Liver (tissue), 8 donors: ENCODE measurements at regions not wholly inside any gene's neighbourhood (a gene's known extent, or its start where the extent isn't known, plus 50 kb on each side); places are given as distances from the start of the nearest gene placed in this dataset.

Experiments
- DNase-seq: peaks from one replicate; pipeline ENCODE4 v3.0.0-alpha.2; 2017; ENCODE audit warnings: low spot score
- H3K27ac ChIP-seq, 2 donors: one replicate each; pipeline ENCODE4 v1.7.0; 2013; ENCODE audit warnings: inconsistent platforms in 2 of 2, low read length in 2 of 2, control low read depth in 1 of 2, low read depth in 1 of 2, mild to moderate bottlenecking in 1 of 2
- H3K27me3 ChIP-seq, 4 donors: one replicate each; pipeline versions ENCODE4 v1.6.1 to v1.7.0; 2013; ENCODE audit warnings: low read length in 3 of 4, inconsistent platforms in 1 of 4, mild to moderate bottlenecking in 1 of 4, moderate library complexity in 1 of 4; ENCODE audit not compliant: control insufficient read depth in 4 of 4, insufficient read depth in 4 of 4
- H3K36me3 ChIP-seq, 4 donors: one replicate each; pipeline versions ENCODE4 v1.6.1 to v1.7.0; 2013; ENCODE audit warnings: low read length in 3 of 4, mild to moderate bottlenecking in 3 of 4, low read depth in 1 of 4, moderate library complexity in 1 of 4; ENCODE audit not compliant: control insufficient read depth in 4 of 4, insufficient read depth in 3 of 4
- H3K4me1 ChIP-seq, 4 donors: one replicate each; pipeline versions ENCODE4 v1.6.1 to v1.7.0; 2013; ENCODE audit warnings: low read length in 3 of 4, mild to moderate bottlenecking in 3 of 4, moderate library complexity in 1 of 4; ENCODE audit not compliant: control insufficient read depth in 4 of 4, insufficient read depth in 4 of 4
- H3K4me3 ChIP-seq, 3 donors: one replicate each; pipeline versions ENCODE4 v1.6.1 to v1.7.0; 2013; ENCODE audit warnings: low read length in 3 of 3, control low read depth in 1 of 3, low read depth in 1 of 3, mild to moderate bottlenecking in 1 of 3
- H3K9ac ChIP-seq, 2 donors: one replicate each; pipeline ENCODE4 v1.7.0; 2013; ENCODE audit warnings: low read length in 2 of 2, mild to moderate bottlenecking in 2 of 2, moderate library complexity in 2 of 2, control low read depth in 1 of 2, low read depth in 1 of 2
- H3K9me3 ChIP-seq, 4 donors: one replicate each; pipeline versions ENCODE4 v1.6.1 to v1.7.0; 2013; ENCODE audit warnings: low read length in 3 of 4; ENCODE audit not compliant: control insufficient read depth in 4 of 4
- ATF3 ChIP-seq: IDR thresholded peaks from 2 replicates; pipeline ENCODE4 v1.6.1; 2016; ENCODE audit warnings: antibody characterized with exemption
- EGR1 ChIP-seq, 2 donors: IDR thresholded peaks; 2 replicates each; pipeline ENCODE4 v1.6.1; 2016 to 2018; ENCODE audit warnings: antibody characterized with exemption in 2 of 2, low read depth in 2 of 2
- FOXA1 ChIP-seq: IDR thresholded peaks from 2 replicates; pipeline ENCODE4 v1.6.1; 2016; ENCODE audit warnings: antibody characterized with exemption
- GABPA ChIP-seq, 2 donors: IDR thresholded peaks in 1 of 2; conservative IDR thresholded peaks in 1 of 2; 2 replicates each; pipeline ENCODE4 v1.6.1; 2016; ENCODE audit warnings: antibody characterized with exemption in 2 of 2, mild to moderate bottlenecking in 1 of 2, moderate library complexity in 1 of 2
- HNF4A ChIP-seq, 2 donors: conservative IDR thresholded peaks; 2 replicates each; pipeline ENCODE4 v1.6.1; 2016; ENCODE audit warnings: antibody characterized with exemption in 2 of 2, mild to moderate bottlenecking in 2 of 2
- HNF4G ChIP-seq: IDR thresholded peaks from 2 replicates; pipeline ENCODE4 v1.6.1; 2016; ENCODE audit warnings: antibody characterized with exemption
- JUND ChIP-seq, 2 donors: IDR thresholded peaks; 2 replicates each; pipeline ENCODE4 v1.6.1; 2016; ENCODE audit warnings: antibody characterized with exemption in 2 of 2
- MAX ChIP-seq: IDR thresholded peaks from 2 replicates; pipeline ENCODE4 v1.6.1; 2016; ENCODE audit warnings: antibody characterized with exemption
- NR2F2 ChIP-seq: IDR thresholded peaks from 2 replicates; pipeline ENCODE4 v1.6.1; 2016; ENCODE audit warnings: antibody characterized with exemption
- SP1 ChIP-seq: IDR thresholded peaks from 2 replicates; pipeline ENCODE4 v1.6.1; 2018; ENCODE audit warnings: antibody characterized with exemption, mild to moderate bottlenecking
- TAF1 ChIP-seq: conservative IDR thresholded peaks from 2 replicates; pipeline ENCODE4 v1.6.1; 2016; ENCODE audit warnings: antibody characterized with exemption, mild to moderate bottlenecking
- YY1 ChIP-seq: IDR thresholded peaks from 2 replicates; pipeline ENCODE4 v1.6.1; 2016; ENCODE audit warnings: antibody characterized with exemption, mild to moderate bottlenecking
- ZBTB33 ChIP-seq: IDR thresholded peaks from 2 replicates; pipeline ENCODE4 v1.6.1; 2016; ENCODE audit warnings: antibody characterized with exemption
- WGBS: extraction: QIAGEN DNeasy Blood & Tissue Kit; methylation state at CpG from one replicate; pipeline ENCODE4 v1.1.7; 2013; 5-methylcytosine and 5-hydroxymethylcytosine counted together
- TF ChIP-seq, protein P1 (sequence below): IDR thresholded peaks from 2 replicates; pipeline ENCODE4 v1.6.1; 2016; ENCODE audit warnings: antibody characterized with exemption, mild to moderate bottlenecking
- TF ChIP-seq, protein P2 (sequence below): fragments of 150-350 bp; IDR thresholded peaks from 2 replicates; pipeline ENCODE4 v1.5.1; 2017; ENCODE audit warnings: improper control_type of control experiment, low read depth, low read length; ENCODE audit not compliant: missing input control
- donor health status: healthy.
- donor health status: healthy.
- donor health status: healthy.
- donor health status: healthy.
- donor health status: healthy.

DNA sequence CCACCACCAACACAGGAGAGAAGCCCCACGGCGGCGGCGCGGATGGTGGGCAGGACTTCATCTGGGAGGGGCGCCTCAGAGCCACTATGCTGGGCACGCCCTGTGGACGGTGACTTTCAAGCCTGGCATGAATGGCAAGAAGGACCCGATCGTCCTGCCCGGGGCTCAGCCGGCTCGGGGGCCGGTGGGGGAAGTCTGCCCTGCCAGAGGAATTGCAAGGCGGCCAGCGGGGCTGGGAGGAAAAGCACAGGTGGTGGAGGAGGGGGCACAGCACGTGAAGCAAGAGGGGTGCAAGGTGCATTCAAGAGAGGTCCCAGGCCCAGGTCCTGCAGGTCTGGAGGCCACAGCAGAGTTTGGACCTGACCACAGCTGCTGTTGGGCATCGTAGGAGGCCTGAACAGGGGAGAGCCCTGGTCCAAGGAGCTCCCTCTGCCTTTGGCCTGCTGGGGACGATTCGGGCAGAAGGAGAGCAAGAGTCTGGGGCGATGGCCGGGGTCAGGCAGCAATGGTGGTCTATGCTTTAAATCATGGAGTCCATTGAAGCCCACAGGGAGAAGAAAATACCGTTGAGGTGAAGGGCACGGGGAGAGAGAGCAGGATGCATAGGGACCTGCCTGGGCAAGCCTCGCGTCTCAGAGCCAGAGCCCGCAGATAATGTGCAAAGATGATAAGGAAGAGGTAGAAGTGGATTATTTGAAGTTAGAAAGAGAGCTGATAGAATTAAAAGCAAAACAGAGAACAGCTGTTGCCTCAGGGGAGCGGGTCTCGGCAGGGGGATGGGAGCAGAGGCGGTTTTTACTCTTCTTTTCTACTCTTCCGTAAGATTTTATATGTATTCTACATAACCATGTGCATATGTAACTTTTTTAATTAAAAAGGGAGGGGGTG is 82.6 kb upstream of the SHISAL1 start:
- Histone ChIP-seq H3K9me3 (no peaks in the 10 kb centered on the region), H3K36me3 (no peaks in the 10 kb centered on the region), H3K4me3 (no peak overlapping the region), H3K27me3 (no peaks in the 10 kb centered on the region), H3K9ac (no peak overlapping the region), H3K27ac (no peak overlapping the region), H3K4me1 (no peaks in the 10 kb centered on the region)
- no peak for TF ChIP-seq JUND (IDR thresholded peaks at IDR 0.05)
- no peak for TF ChIP-seq HNF4A (conservative IDR thresholded peaks at IDR 0.05)
- TF ChIP-seq, protein P1, sequence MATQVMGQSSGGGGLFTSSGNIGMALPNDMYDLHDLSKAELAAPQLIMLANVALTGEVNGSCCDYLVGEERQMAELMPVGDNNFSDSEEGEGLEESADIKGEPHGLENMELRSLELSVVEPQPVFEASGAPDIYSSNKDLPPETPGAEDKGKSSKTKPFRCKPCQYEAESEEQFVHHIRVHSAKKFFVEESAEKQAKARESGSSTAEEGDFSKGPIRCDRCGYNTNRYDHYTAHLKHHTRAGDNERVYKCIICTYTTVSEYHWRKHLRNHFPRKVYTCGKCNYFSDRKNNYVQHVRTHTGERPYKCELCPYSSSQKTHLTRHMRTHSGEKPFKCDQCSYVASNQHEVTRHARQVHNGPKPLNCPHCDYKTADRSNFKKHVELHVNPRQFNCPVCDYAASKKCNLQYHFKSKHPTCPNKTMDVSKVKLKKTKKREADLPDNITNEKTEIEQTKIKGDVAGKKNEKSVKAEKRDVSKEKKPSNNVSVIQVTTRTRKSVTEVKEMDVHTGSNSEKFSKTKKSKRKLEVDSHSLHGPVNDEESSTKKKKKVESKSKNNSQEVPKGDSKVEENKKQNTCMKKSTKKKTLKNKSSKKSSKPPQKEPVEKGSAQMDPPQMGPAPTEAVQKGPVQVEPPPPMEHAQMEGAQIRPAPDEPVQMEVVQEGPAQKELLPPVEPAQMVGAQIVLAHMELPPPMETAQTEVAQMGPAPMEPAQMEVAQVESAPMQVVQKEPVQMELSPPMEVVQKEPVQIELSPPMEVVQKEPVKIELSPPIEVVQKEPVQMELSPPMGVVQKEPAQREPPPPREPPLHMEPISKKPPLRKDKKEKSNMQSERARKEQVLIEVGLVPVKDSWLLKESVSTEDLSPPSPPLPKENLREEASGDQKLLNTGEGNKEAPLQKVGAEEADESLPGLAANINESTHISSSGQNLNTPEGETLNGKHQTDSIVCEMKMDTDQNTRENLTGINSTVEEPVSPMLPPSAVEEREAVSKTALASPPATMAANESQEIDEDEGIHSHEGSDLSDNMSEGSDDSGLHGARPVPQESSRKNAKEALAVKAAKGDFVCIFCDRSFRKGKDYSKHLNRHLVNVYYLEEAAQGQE: no peak
- TF ChIP-seq FOXA1: no peak
- TF ChIP-seq GABPA (IDR thresholded peaks at IDR 0.05 in 1 of 2, conservative IDR thresholded peaks at IDR 0.05 in 1 of 2): no peak
- no peak for TF ChIP-seq TAF1
- no peak for TF ChIP-seq NR2F2
- TF ChIP-seq YY1: no peak
- TF ChIP-seq HNF4G: no peak
- no peak for DNase-seq
- 90% methylated on average over 31 of the region's 31 CpGs for WGBS

DNA sequence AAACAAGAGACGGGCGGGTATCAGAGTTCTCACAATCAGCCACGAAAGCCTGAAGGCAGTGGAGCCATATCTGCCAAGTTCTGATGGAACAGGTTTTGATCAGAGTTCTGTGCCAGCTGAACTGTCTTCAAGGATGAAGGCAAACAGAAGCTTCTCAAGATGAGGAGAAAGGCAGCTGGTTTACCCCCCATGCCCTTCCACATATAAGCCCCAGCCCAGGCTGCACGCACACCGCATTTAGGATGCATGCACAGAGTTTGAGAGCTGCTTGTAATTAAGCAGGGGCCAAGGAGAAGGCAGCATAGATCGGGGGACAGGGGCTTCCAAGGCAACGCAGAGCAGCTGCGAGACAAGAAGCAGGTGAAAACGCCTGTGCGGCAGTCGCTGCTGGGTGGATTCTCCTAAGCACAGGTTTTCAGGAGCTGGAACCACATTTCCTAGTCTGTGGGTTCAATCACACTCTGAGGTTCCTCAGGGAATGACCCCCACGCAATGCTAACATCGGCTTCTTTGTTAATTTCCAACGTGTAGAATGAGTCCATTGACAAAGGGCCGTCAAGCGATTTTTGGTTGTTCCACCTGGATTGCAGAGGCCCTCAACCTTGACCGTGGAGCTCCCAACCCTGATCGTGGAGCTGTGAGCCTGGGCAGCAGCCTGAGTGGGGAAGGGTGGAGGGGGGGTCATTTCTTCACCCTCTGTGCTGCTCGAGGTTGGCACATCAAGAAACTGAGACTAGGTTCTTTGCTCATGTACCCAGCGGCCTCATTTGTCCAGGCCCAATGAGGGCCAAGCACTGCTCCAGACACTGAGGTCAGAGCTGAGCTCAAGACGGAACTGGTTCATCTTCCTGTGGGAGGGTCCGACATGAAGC is 81.7 kb upstream of the SHISAL1 start:
- no peaks in the 10 kb centered on the region for H3K36me3 ChIP-seq
- no peak overlapping the region for H3K4me3 ChIP-seq
- DNase-seq: no peak
- H3K27me3 ChIP-seq: no peaks in the 10 kb centered on the region
- WGBS: 92% methylated on average over 22 of the region's 22 CpGs
- TF ChIP-seq MAX (no peak), HNF4A (conservative IDR thresholded peaks at IDR 0.05) (no peak), SP1 (no peak), EGR1 (IDR thresholded peaks at IDR 0.05; ENCODE audit: low read depth in 2 of 2) (no peak), HNF4G (no peak), NR2F2 (no peak), ZBTB33 (no peak), TAF1 (no peak), ATF3 (no peak)
- TF ChIP-seq, protein P1: no peak
- TF ChIP-seq, protein P2, sequence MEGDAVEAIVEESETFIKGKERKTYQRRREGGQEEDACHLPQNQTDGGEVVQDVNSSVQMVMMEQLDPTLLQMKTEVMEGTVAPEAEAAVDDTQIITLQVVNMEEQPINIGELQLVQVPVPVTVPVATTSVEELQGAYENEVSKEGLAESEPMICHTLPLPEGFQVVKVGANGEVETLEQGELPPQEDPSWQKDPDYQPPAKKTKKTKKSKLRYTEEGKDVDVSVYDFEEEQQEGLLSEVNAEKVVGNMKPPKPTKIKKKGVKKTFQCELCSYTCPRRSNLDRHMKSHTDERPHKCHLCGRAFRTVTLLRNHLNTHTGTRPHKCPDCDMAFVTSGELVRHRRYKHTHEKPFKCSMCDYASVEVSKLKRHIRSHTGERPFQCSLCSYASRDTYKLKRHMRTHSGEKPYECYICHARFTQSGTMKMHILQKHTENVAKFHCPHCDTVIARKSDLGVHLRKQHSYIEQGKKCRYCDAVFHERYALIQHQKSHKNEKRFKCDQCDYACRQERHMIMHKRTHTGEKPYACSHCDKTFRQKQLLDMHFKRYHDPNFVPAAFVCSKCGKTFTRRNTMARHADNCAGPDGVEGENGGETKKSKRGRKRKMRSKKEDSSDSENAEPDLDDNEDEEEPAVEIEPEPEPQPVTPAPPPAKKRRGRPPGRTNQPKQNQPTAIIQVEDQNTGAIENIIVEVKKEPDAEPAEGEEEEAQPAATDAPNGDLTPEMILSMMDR: no peak
- no peaks in the 10 kb centered on the region for H3K4me1 ChIP-seq
- H3K9me3 ChIP-seq: no peaks in the 10 kb centered on the region
- H3K9ac ChIP-seq: no peak overlapping the region
- H3K27ac ChIP-seq: no peak overlapping the region
